GM23248 (cell line): ENCODE measurements at regions not wholly inside any gene's neighbourhood (a gene's known extent, or its start where the extent isn't known, plus 50 kb on each side); places are given as distances from the start of the nearest gene placed in this dataset.

Source experiments
- DNase-seq: peaks from one replicate; pipeline ENCODE4 v3.0.0-alpha.2; 2015
- H2AFZ ChIP-seq: fragments of 200-600 bp; sonication (generic); 2 replicates; pipeline ENCODE4 v1.6.1; 2016; ENCODE audit warnings: antibody characterized with exemption
- H3F3A ChIP-seq: fragments of 200-600 bp; sonication (generic); 2 replicates; pipeline ENCODE4 v1.6.1; 2016; ENCODE audit warnings: mild to moderate bottlenecking, antibody characterized with exemption, mixed run types; ENCODE audit not compliant: insufficient read depth
- H3K27ac ChIP-seq: fragments of 200-600 bp; sonication (generic); 2 replicates; pipeline ENCODE4 v1.5.1; 2016; ENCODE audit warnings: mild to moderate bottlenecking
- H3K27me3 ChIP-seq: fragments of 200-600 bp; sonication (generic); replicated peaks from 2 replicates; pipeline ENCODE4 v1.6.1; 2016; ENCODE audit warnings: mild to moderate bottlenecking; ENCODE audit not compliant: insufficient read depth
- H3K36me3 ChIP-seq: fragments of 200-600 bp; sonication (generic); 2 replicates; pipeline ENCODE4 v1.6.1; 2016; ENCODE audit warnings: low read depth, mild to moderate bottlenecking
- H3K4me1 ChIP-seq: fragments of 200-600 bp; sonication (generic); 2 replicates; pipeline ENCODE4 v1.6.1; 2016; ENCODE audit warnings: mild to moderate bottlenecking; ENCODE audit not compliant: insufficient read depth
- H3K4me2 ChIP-seq: fragments of 200-600 bp; sonication (generic); one replicate; pipeline ENCODE4 v1.6.1; 2016; ENCODE audit warnings: mild to moderate bottlenecking; ENCODE audit not compliant: unreplicated experiment
- H3K4me3 ChIP-seq: fragments of 200-600 bp; sonication (generic); 2 replicates; pipeline ENCODE4 v1.5.1; 2016; ENCODE audit warnings: mild to moderate bottlenecking
- H3K79me2 ChIP-seq: fragments of 200-600 bp; sonication (generic); 2 replicates; pipeline ENCODE4 v1.6.1; 2016; ENCODE audit warnings: mild to moderate bottlenecking; ENCODE audit not compliant: insufficient read depth
- H3K9ac ChIP-seq: fragments of 200-600 bp; sonication (generic); 2 replicates; pipeline ENCODE4 v1.6.1; 2016; ENCODE audit warnings: mild to moderate bottlenecking
- H3K9me2 ChIP-seq: fragments of 200-600 bp; sonication (generic); 2 replicates; pipeline ENCODE4 v1.6.1; 2016; ENCODE audit warnings: mixed run types, mild to moderate bottlenecking, moderate library complexity; ENCODE audit not compliant: insufficient read depth
- H3K9me3 ChIP-seq: fragments of 200-600 bp; sonication (generic); one replicate; pipeline ENCODE4 v1.6.1; 2017; ENCODE audit warnings: low read depth
- H4K20me1 ChIP-seq: fragments of 200-600 bp; sonication (generic); 2 replicates; pipeline ENCODE4 v1.6.0; 2016; ENCODE audit not compliant: insufficient read depth
- EZH2 ChIP-seq: fragments of 200-600 bp; sonication (generic); IDR thresholded peaks from 2 replicates; pipeline ENCODE4 v1.6.1; 2018; ENCODE audit warnings: antibody characterized with exemption, mild to moderate bottlenecking; ENCODE audit not compliant: insufficient read depth, poor library complexity, severe bottlenecking
- EZH2phosphoT487 ChIP-seq: fragments of 200-600 bp; sonication (generic); IDR thresholded peaks from 2 replicates; pipeline ENCODE4 v1.6.1; 2018; ENCODE audit warnings: antibody characterized with exemption, moderate library complexity, mild to moderate bottlenecking, low read depth; ENCODE audit not compliant: insufficient read depth
- WGBS, 2 experiments: methylation state at CpG; one replicate each; pipeline ENCODE4 v1.1.6; 2015 to 2017; ENCODE audit warnings: low lambda C conversion rate in 2 of 2, low coverage in 1 of 2; ENCODE audit errors: missing lambda C conversion rate in 2 of 2; 5-methylcytosine and 5-hydroxymethylcytosine counted together
- in situ Hi-C: fragments of 300-500 bp; cut with MboI; formaldehyde crosslinking; loops from 2 replicates; pipeline ENCODE4 v1.15.0; 2020

- DNase-seq = no peak
- TF ChIP-seq EZH2 (no peak), EZH2phosphoT487 (no peak)
- H3K9me2 ChIP-seq = no peaks in the 10 kb centered on the region
- H3K4me1 ChIP-seq = no peaks in the 10 kb centered on the region
- no peak overlapping the region for H3K27ac ChIP-seq
- peaks cover 3% of the 10 kb centered on the region for H3K9me3 ChIP-seq
- no peaks in the 10 kb centered on the region for H3K79me2 ChIP-seq
- H3K9ac ChIP-seq = no peak overlapping the region
- no peaks in the 10 kb centered on the region for H3K27me3 ChIP-seq
- in situ Hi-C loops = no loop called here
- H3K4me3 ChIP-seq = no peak overlapping the region
- 17 to 38% methylated on average over 3 of the region's 3 CpGs for WGBS, 2 experiments
- H3K36me3 ChIP-seq = no peaks in the 10 kb centered on the region
- no peak overlapping the region for H2AFZ ChIP-seq
- H4K20me1 ChIP-seq = no peaks in the 10 kb centered on the region
- no peak overlapping the region for H3K4me2 ChIP-seq
- H3F3A ChIP-seq = no peaks in the 10 kb centered on the region
Measured at GRCh38 chr18:4994710-4995109, 202.3 kb downstream of the AKAIN1 start.

GRCh38 chr18:4987452-4988405 lies 209.3 kb downstream of the AKAIN1 start:
- Histone ChIP-seq H3K27ac (no peak overlapping the region), H3K4me3 (no peak overlapping the region), H4K20me1 (no peaks in the 10 kb centered on the region), H3K79me2 (no peaks in the 10 kb centered on the region), H2AFZ (no peak overlapping the region), H3K9me2 (0 out of 2 replicates have a peak, but pooled peaks cover 3% of the 10 kb centered on the region), H3K9ac (no peak overlapping the region), H3K27me3 (no peaks in the 10 kb centered on the region), H3K4me1 (no peaks in the 10 kb centered on the region), H3K9me3 (no peaks in the 10 kb centered on the region), H3K36me3 (no peaks in the 10 kb centered on the region), H3K4me2 (no peak overlapping the region), H3F3A (no peaks in the 10 kb centered on the region)
- in situ Hi-C loops = no loop called here
- no peak for TF ChIP-seq EZH2
- TF ChIP-seq EZH2phosphoT487 = no peak
- no peak for DNase-seq
- WGBS, 2 experiments = 15 to 17% methylated on average over 9 to 10 of the region's 10 CpGs

DNA sequence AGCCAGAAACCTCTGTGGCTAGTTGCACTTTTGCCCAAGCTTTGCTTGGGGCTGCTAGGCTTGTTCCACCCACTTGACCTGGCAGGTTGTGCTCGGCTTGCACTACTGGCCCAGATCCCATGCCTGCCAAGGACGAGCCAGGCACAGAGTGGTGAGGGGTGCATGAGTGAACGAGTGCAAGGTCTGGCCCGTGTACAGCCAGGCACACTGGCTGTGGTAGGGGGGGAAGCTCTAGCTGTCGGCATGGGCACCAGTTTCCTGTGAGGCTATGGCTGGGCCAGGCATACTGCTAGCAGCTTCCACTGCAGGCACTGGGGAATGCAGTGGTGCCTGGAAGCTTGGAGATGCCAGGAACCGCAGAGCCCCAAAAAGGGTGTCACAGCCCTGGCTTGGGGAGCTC lies 210.4 kb downstream of the AKAIN1 start:
- TF ChIP-seq EZH2 (no peak), EZH2phosphoT487 (no peak)
- no peaks in the 10 kb centered on the region for H3K4me1 ChIP-seq
- 23 to 28% methylated on average over 6 of the region's 6 CpGs for WGBS, 2 experiments
- H3K27ac ChIP-seq = no peak overlapping the region
- H2AFZ ChIP-seq = no peak overlapping the region
- H4K20me1 ChIP-seq = no peaks in the 10 kb centered on the region
- no peak overlapping the region for H3K4me2 ChIP-seq
- H3K9me3 ChIP-seq = no peaks in the 10 kb centered on the region
- H3K36me3 ChIP-seq = no peaks in the 10 kb centered on the region
- H3F3A ChIP-seq = no peaks in the 10 kb centered on the region
- no peaks in the 10 kb centered on the region for H3K79me2 ChIP-seq
- in situ Hi-C loops = no loop called here
- H3K9ac ChIP-seq = no peak overlapping the region
- H3K9me2 ChIP-seq = 0 out of 2 replicates have a peak, but pooled peaks cover 3% of the 10 kb centered on the region
- H3K27me3 ChIP-seq = no peaks in the 10 kb centered on the region
- no peak for DNase-seq
- H3K4me3 ChIP-seq = no peak overlapping the region

GRCh38 chr18:4986066-4986465 lies 211.0 kb downstream of the AKAIN1 start:
- no peaks in the 10 kb centered on the region for H3F3A ChIP-seq
- no peaks in the 10 kb centered on the region for H4K20me1 ChIP-seq
- H3K4me3 ChIP-seq = no peak overlapping the region
- H2AFZ ChIP-seq = no peak overlapping the region
- no peaks in the 10 kb centered on the region for H3K36me3 ChIP-seq
- TF ChIP-seq EZH2 = no peak
- TF ChIP-seq EZH2phosphoT487 = no peak
- no peaks in the 10 kb centered on the region for H3K9me3 ChIP-seq
- no peak overlapping the region for H3K4me2 ChIP-seq
- no peak overlapping the region for H3K9ac ChIP-seq
- H3K4me1 ChIP-seq = no peaks in the 10 kb centered on the region
- DNase-seq = no peak
- H3K27ac ChIP-seq = no peak overlapping the region
- 0 out of 2 replicates have a peak, but pooled peaks cover 3% of the 10 kb centered on the region for H3K9me2 ChIP-seq
- no peaks in the 10 kb centered on the region for H3K27me3 ChIP-seq
- H3K79me2 ChIP-seq = no peaks in the 10 kb centered on the region
- in situ Hi-C loops = no loop called here
